HG03196 (cell line): ENCODE measurements at regions not wholly inside any gene's neighbourhood (a gene's known extent, or its start where the extent isn't known, plus 50 kb on each side); places are given as distances from the start of the nearest gene placed in this dataset.

Experiments
- ATAC-seq: cut with Tn5 transposase; IDR thresholded peaks from one replicate; pipeline ENCODE4 v1.9.1; 2021; ENCODE audit not compliant: unreplicated experiment

GRCh38 chr20:16175322-16175961, 397.8 kb downstream of the KIF16B start:
- no peak for ATAC-seq

GRCh38 chr20:16174311-16174710, 398.9 kb downstream of the KIF16B start:
- no peak for ATAC-seq

- no peak for ATAC-seq
Observed at GRCh38 chr20:16173044-16173443, 400.2 kb downstream of the KIF16B start.

GRCh38 chr20:16171180-16171579, 402.1 kb downstream of the KIF16B start:
- no peak for ATAC-seq

- ATAC-seq = no peak
Observed at GRCh38 chr20:16170406-16170971, 402.8 kb downstream of the KIF16B start.

- ATAC-seq = no peak
Observed at GRCh38 chr20:16167423-16168130, 405.7 kb downstream of the KIF16B start.

GRCh38 chr20:16166737-16167136, 406.5 kb downstream of the KIF16B start:
- ATAC-seq = no peak

- ATAC-seq = peak; percentile 43
Observed at GRCh38 chr20:16158976-16159286, 414.3 kb downstream of the KIF16B start.

GRCh38 chr20:16158090-16158975, 414.9 kb downstream of the KIF16B start:
- peak; percentile 69 for ATAC-seq

- ATAC-seq = no peak
Observed at GRCh38 chr20:16147916-16148315, 425.3 kb downstream of the KIF16B start.

- no peak for ATAC-seq
Observed at GRCh38 chr20:16147216-16147615, 426.0 kb downstream of the KIF16B start.

- no peak for ATAC-seq
Observed at GRCh38 chr20:16145919-16146318, 427.3 kb downstream of the KIF16B start.

- ATAC-seq = no peak
Observed at GRCh38 chr20:16143596-16143995, 429.7 kb downstream of the KIF16B start.

- no peak for ATAC-seq
Observed at GRCh38 chr20:16135630-16136029, 437.6 kb downstream of the KIF16B start.

- no peak for ATAC-seq
Observed at GRCh38 chr20:16132036-16132798, 441.0 kb downstream of the KIF16B start.

- no peak for ATAC-seq
Observed at GRCh38 chr20:16129411-16129810, 443.8 kb downstream of the KIF16B start.

- no peak for ATAC-seq
Observed at GRCh38 chr20:16128538-16129106, 444.6 kb downstream of the KIF16B start.

- no peak for ATAC-seq
Observed at GRCh38 chr20:16125816-16126215, 447.4 kb downstream of the KIF16B start.

- ATAC-seq = no peak
Observed at GRCh38 chr20:16124911-16125776, 448.1 kb downstream of the KIF16B start.

- ATAC-seq = no peak
Observed at GRCh38 chr20:16124491-16124890, 448.8 kb downstream of the KIF16B start.
